ENCODE measurements at regions not wholly inside any gene's neighbourhood (a gene's known extent, or its start where the extent isn't known, plus 50 kb on each side); places are given as distances from the start of the nearest gene placed in this dataset.

DNA sequence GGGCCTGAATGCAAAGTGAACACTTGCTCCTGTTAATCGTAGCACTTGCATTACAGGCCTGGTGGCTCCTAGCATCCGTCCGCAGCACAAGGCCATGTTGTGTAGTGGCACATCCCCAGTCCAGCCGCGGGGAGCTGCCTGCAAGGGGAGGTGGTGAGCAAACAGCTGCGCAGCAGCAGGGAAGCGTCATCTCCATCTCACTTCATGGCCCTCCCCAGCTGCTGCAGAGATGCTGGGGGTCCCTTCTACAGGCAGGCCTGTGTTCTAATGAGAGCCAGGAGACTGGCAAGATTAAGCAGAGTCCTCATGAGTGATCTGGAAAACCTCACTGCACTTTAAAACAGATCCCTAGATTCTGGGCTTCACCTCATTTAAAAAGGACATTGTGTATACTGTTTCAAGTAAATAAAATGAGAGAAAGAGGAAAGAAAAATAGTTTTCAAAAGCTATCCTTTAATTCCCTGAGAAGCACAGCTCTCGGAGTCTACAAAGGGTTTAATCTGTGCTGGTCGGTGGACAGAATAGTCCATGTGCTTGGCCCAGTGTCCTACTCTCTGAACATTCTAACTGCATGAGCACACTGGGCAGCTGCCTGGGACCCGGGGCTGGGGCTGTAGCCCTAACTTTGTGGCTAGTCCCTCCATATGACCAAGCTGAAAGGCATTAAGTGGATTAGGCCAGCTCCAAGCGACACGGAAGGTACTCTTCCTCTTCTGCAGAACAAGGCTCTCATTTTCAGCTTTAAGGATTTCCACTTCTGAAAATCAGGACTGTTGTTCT lies 125.8 kb downstream of the LY86 start:
- no peaks in the 10 kb centered on the region for H4K20me1 ChIP-seq (ENCODE audit: insufficient read depth, poor library complexity, severe bottlenecking)
- 62% methylated on average over 12 of the region's 12 CpGs for WGBS (ENCODE audit: low lambda C conversion rate, missing lambda C conversion rate)

DNA sequence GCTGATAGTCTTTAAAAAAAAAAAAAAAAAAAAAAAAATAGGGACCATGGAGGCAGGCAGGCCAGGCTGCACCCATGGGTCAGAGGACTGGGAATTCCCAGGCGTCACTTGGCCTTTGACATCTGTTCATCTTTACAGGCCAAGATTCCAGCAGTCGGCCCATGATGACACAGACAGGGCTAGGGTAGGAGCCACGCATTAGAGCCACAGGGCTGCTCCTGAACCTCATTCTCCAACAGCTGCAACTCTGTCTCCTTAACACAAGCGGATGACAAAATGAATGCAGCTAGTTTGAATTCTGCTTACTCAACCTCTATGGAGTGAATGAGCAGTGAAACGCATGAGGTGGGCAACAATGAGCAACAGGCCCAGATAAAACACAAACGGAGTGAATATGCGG lies 126.4 kb downstream of the LY86 start:
- WGBS (ENCODE audit: low lambda C conversion rate, missing lambda C conversion rate), result 84% methylated on average over 7 of the region's 7 CpGs
- Histone ChIP-seq H3K27me3 (no peaks in the 10 kb centered on the region), H3K9me2 (replicated peaks; ENCODE audit: insufficient read depth) (no peaks in the 10 kb centered on the region), H3K9me3 (ENCODE audit: low read depth) (no peaks in the 10 kb centered on the region), H3K4me1 (ENCODE audit: insufficient read depth) (peaks cover 14% of the 10 kb centered on the region), H3K79me2 (no peaks in the 10 kb centered on the region), H3K4me3 (no peak overlapping the region), H3K27ac (peak overlapping the region; percentile 17), H3K4me2 (no peak overlapping the region), H4K20me1 (ENCODE audit: insufficient read depth, poor library complexity, severe bottlenecking) (no peaks in the 10 kb centered on the region), H2AFZ (no peak overlapping the region), H3K36me3 (replicated peaks; ENCODE audit: insufficient read depth, low read depth) (no peaks in the 10 kb centered on the region)
- no peak for DNase-seq (ENCODE audit: low spot score)
- TF ChIP-seq, protein P1, sequence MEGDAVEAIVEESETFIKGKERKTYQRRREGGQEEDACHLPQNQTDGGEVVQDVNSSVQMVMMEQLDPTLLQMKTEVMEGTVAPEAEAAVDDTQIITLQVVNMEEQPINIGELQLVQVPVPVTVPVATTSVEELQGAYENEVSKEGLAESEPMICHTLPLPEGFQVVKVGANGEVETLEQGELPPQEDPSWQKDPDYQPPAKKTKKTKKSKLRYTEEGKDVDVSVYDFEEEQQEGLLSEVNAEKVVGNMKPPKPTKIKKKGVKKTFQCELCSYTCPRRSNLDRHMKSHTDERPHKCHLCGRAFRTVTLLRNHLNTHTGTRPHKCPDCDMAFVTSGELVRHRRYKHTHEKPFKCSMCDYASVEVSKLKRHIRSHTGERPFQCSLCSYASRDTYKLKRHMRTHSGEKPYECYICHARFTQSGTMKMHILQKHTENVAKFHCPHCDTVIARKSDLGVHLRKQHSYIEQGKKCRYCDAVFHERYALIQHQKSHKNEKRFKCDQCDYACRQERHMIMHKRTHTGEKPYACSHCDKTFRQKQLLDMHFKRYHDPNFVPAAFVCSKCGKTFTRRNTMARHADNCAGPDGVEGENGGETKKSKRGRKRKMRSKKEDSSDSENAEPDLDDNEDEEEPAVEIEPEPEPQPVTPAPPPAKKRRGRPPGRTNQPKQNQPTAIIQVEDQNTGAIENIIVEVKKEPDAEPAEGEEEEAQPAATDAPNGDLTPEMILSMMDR (IDR thresholded peaks at IDR 0.05; ENCODE audit: poor library complexity), result no peak
- TF ChIP-seq EZH2 (IDR thresholded peaks at IDR 0.05; ENCODE audit: borderline replicate concordance) (no peak), EZH2phosphoT487 (IDR thresholded peaks at IDR 0.05; ENCODE audit: low read depth, severe bottlenecking, unreplicated experiment) (no peak)

More for the DNA sequence above, 125.8 kb downstream of the LY86 start:
- no peak for TF ChIP-seq EZH2phosphoT487 (IDR thresholded peaks at IDR 0.05; ENCODE audit: low read depth, severe bottlenecking, unreplicated experiment)
- TF ChIP-seq, protein P1 (IDR thresholded peaks at IDR 0.05; ENCODE audit: poor library complexity), result no peak
- TF ChIP-seq EZH2 (IDR thresholded peaks at IDR 0.05; ENCODE audit: borderline replicate concordance), result no peak
- Histone ChIP-seq H3K27ac (peak overlapping the region; percentile 17), H2AFZ (no peak overlapping the region), H3K4me1 (ENCODE audit: insufficient read depth) (peaks cover 14% of the 10 kb centered on the region), H3K4me2 (no peak overlapping the region), H3K79me2 (no peaks in the 10 kb centered on the region), H3K36me3 (replicated peaks; ENCODE audit: insufficient read depth, low read depth) (no peaks in the 10 kb centered on the region), H3K4me3 (no peak overlapping the region), H3K9me2 (replicated peaks; ENCODE audit: insufficient read depth) (no peaks in the 10 kb centered on the region), H3K27me3 (no peaks in the 10 kb centered on the region), H3K9me3 (ENCODE audit: low read depth) (no peaks in the 10 kb centered on the region)
- DNase-seq (ENCODE audit: low spot score), result no peak

DNA sequence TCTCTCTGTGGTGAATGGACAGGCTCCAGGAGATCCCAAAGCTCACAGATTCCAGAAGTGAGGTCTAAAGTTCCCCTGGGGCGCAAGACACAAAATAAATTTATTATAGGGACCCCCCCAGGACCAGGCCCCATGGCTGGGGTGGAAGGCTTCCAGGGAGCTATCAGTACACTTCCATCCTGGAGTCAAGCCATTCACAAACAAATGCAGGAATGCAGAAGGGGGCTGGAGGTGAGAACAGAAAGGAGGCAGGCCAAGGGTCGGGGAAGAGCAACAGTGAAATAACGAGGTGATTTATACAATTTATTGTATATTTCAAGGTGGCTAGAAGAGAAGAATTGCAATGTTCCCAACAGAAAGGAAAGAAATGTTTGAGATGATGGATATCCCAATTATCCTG lies 126.9 kb downstream of the LY86 start:
- H3K36me3 ChIP-seq (replicated peaks; ENCODE audit: insufficient read depth, low read depth), result no peaks in the 10 kb centered on the region
- no peak overlapping the region for H3K4me3 ChIP-seq
- H3K9me2 ChIP-seq (replicated peaks; ENCODE audit: insufficient read depth), result no peaks in the 10 kb centered on the region
- no peaks in the 10 kb centered on the region for H3K9me3 ChIP-seq (ENCODE audit: low read depth)
- H2AFZ ChIP-seq, result no peak overlapping the region
- no peaks in the 10 kb centered on the region for H3K27me3 ChIP-seq
- H3K4me2 ChIP-seq, result no peak overlapping the region
- H3K27ac ChIP-seq, result no peak overlapping the region
- TF ChIP-seq, protein P1 (IDR thresholded peaks at IDR 0.05; ENCODE audit: poor library complexity), result no peak
- no peak for TF ChIP-seq EZH2 (IDR thresholded peaks at IDR 0.05; ENCODE audit: borderline replicate concordance)
- no peak for TF ChIP-seq EZH2phosphoT487 (IDR thresholded peaks at IDR 0.05; ENCODE audit: low read depth, severe bottlenecking, unreplicated experiment)
- H3K79me2 ChIP-seq, result no peaks in the 10 kb centered on the region
- no peaks in the 10 kb centered on the region for H4K20me1 ChIP-seq (ENCODE audit: insufficient read depth, poor library complexity, severe bottlenecking)
- peaks cover 14% of the 10 kb centered on the region for H3K4me1 ChIP-seq (ENCODE audit: insufficient read depth)
- 71% methylated on average over 3 of the region's 3 CpGs for WGBS (ENCODE audit: low lambda C conversion rate, missing lambda C conversion rate)
- DNase-seq (ENCODE audit: low spot score), result no peak
